Fibroblast of skin of scalp (primary cell): ENCODE measurements at regions not wholly inside any gene's neighbourhood (a gene's known extent, or its start where the extent isn't known, plus 50 kb on each side); places are given as distances from the start of the nearest gene placed in this dataset.
"Not testable (repeated sequence)": the region's sequence is repeated elsewhere in the genome, so short reads cannot be mapped to it uniquely, and the experiment has no call there.

Experiments used
- DNase-seq: peaks from one replicate; pipeline ENCODE4 v3.0.0-alpha.2; 2013

GRCh38 chr14:27634056-27634970, 1036.5 kb upstream of the NOVA1 start:
- no peak for DNase-seq

GRCh38 chr14:27640688-27641087, 1042.9 kb upstream of the NOVA1 start:
- DNase-seq = not testable (repeated sequence)

GRCh38 chr14:27642251-27642866, 1044.5 kb upstream of the NOVA1 start:
- DNase-seq = no peak

GRCh38 chr14:27660683-27661082, 1062.8 kb upstream of the NOVA1 start:
- no peak for DNase-seq

GRCh38 chr14:27668531-27668930, 1070.7 kb upstream of the NOVA1 start:
- DNase-seq = no peak

- DNase-seq = no peak
Measured at GRCh38 chr14:27672047-27672446, 1074.2 kb upstream of the NOVA1 start.

GRCh38 chr14:27672811-27673737, 1075.2 kb upstream of the NOVA1 start:
- DNase-seq = not testable (repeated sequence)

- no peak for DNase-seq
Measured at GRCh38 chr14:27686137-27686536, 1080.5 kb upstream of the FOXG1 start.

GRCh38 chr14:27688841-27689444, 1077.6 kb upstream of the FOXG1 start:
- DNase-seq = no peak

GRCh38 chr14:27712364-27712763, 1054.2 kb upstream of the FOXG1 start:
- no peak for DNase-seq

GRCh38 chr14:27715561-27715960, 1051.0 kb upstream of the FOXG1 start:
- DNase-seq = no peak

GRCh38 chr14:27721760-27722159, 1044.8 kb upstream of the FOXG1 start:
- no peak for DNase-seq

- DNase-seq = no peak
Measured at GRCh38 chr14:27725482-27725881, 1041.1 kb upstream of the FOXG1 start.

- no peak for DNase-seq
Measured at GRCh38 chr14:27727251-27727770, 1039.3 kb upstream of the FOXG1 start.

- DNase-seq = no peak
Measured at GRCh38 chr14:27730204-27730603, 1036.4 kb upstream of the FOXG1 start.

GRCh38 chr14:27739657-27740156, 1026.9 kb upstream of the FOXG1 start:
- no peak for DNase-seq

- DNase-seq = no peak
Measured at GRCh38 chr14:27750114-27750513, 1016.5 kb upstream of the FOXG1 start.

- not testable (repeated sequence) for DNase-seq
Measured at GRCh38 chr14:27757642-27758041, 1008.9 kb upstream of the FOXG1 start.

- DNase-seq = not testable (repeated sequence)
Measured at GRCh38 chr14:27760367-27760766, 1006.2 kb upstream of the FOXG1 start.

GRCh38 chr14:27799066-27800028, 967.2 kb upstream of the FOXG1 start:
- not testable (repeated sequence) for DNase-seq
